Neutrophil (primary cell): ENCODE measurements at regions not wholly inside any gene's neighbourhood (a gene's known extent, or its start where the extent isn't known, plus 50 kb on each side); places are given as distances from the start of the nearest gene placed in this dataset.

Experiments used
- H3K27ac ChIP-seq: fragments of 200-600 bp; sonication (generic); 2 replicates; pipeline ENCODE4 v1.5.1; 2016; ENCODE audit warnings: mild to moderate bottlenecking, moderate library complexity
- H3K27me3 ChIP-seq: fragments of 200-600 bp; sonication (generic); 2 replicates; pipeline ENCODE4 v1.6.0; 2016; ENCODE audit warnings: mild to moderate bottlenecking
- H3K36me3 ChIP-seq: fragments of 200-600 bp; sonication (generic); 2 replicates; pipeline ENCODE4 v1.5.1; 2017
- H3K4me1 ChIP-seq, 2 experiments: fragments of 200-600 bp in 1 of 2; sonication (generic) in 1 of 2; 1 replicate in 1 of 2; 2 replicates in 1 of 2; pipeline versions ENCODE4 v1.5.1 to v1.6.1; 2013 to 2016; ENCODE audit warnings: low read depth in 1 of 2, low read length in 1 of 2, mild to moderate bottlenecking in 1 of 2, moderate library complexity in 1 of 2; ENCODE audit not compliant: control insufficient read depth in 1 of 2, insufficient read depth in 1 of 2
- H3K4me3 ChIP-seq, 2 experiments: fragments of 200-600 bp in 1 of 2; sonication (generic) in 1 of 2; 1 replicate in 1 of 2; 2 replicates in 1 of 2; pipeline ENCODE4 v1.5.1; 2013 to 2016; ENCODE audit warnings: low read depth in 1 of 2, low read length in 1 of 2, mild to moderate bottlenecking in 1 of 2, moderate library complexity in 1 of 2
- H3K9me3 ChIP-seq: fragments of 200-600 bp; sonication (generic); 2 replicates; pipeline ENCODE4 v1.5.1; 2016
- CTCF ChIP-seq: fragments of 200-600 bp; sonication (generic); IDR thresholded peaks from 2 replicates; pipeline ENCODE4 v1.5.1; 2016; ENCODE audit warnings: antibody characterized with exemption

- no peaks in the 10 kb centered on the region for H3K27me3 ChIP-seq
- no peak for TF ChIP-seq CTCF
Measured at GRCh38 chr21:24308183-24308582, 1299.1 kb downstream of the MRPL39 start.

GRCh38 chr21:24302400-24302799 lies 1304.9 kb downstream of the MRPL39 start:
- Histone ChIP-seq H3K4me3 (no peak overlapping the region), H3K27ac (no peak overlapping the region), H3K27me3 (no peaks in the 10 kb centered on the region), H3K9me3 (no peaks in the 10 kb centered on the region), H3K36me3 (no peaks in the 10 kb centered on the region), H3K4me1 (no peaks in the 10 kb centered on the region)
- no peak for TF ChIP-seq CTCF

More at GRCh38 chr21:24308183-24308582, 1299.1 kb downstream of the MRPL39 start:
- H3K4me1 ChIP-seq = no peaks in the 10 kb centered on the region
- no peak overlapping the region for H3K4me3 ChIP-seq
- no peaks in the 10 kb centered on the region for H3K9me3 ChIP-seq
- no peaks in the 10 kb centered on the region for H3K36me3 ChIP-seq
- no peak overlapping the region for H3K27ac ChIP-seq

- no peak overlapping the region for H3K27ac ChIP-seq
- no peaks in the 10 kb centered on the region for H3K9me3 ChIP-seq
- no peak for TF ChIP-seq CTCF
- no peaks in the 10 kb centered on the region for H3K4me1 ChIP-seq
- no peaks in the 10 kb centered on the region for H3K27me3 ChIP-seq
- no peak overlapping the region for H3K4me3 ChIP-seq
- H3K36me3 ChIP-seq = no peaks in the 10 kb centered on the region
Measured at GRCh38 chr21:24298040-24298439, 1309.2 kb downstream of the MRPL39 start.

- no peak for TF ChIP-seq CTCF
Measured at GRCh38 chr21:24294171-24294570, 1313.1 kb downstream of the MRPL39 start.

GRCh38 chr21:24290151-24290833 lies 1317.0 kb downstream of the MRPL39 start:
- Histone ChIP-seq H3K4me1 (no peaks in the 10 kb centered on the region), H3K27me3 (no peaks in the 10 kb centered on the region), H3K9me3 (no peaks in the 10 kb centered on the region), H3K27ac (no peak overlapping the region), H3K4me3 (no peak overlapping the region), H3K36me3 (no peaks in the 10 kb centered on the region)
- no peak for TF ChIP-seq CTCF

More at GRCh38 chr21:24294171-24294570, 1313.1 kb downstream of the MRPL39 start:
- Histone ChIP-seq H3K27me3 (no peaks in the 10 kb centered on the region), H3K4me1 (no peaks in the 10 kb centered on the region), H3K4me3 (no peak overlapping the region), H3K9me3 (no peaks in the 10 kb centered on the region), H3K27ac (no peak overlapping the region), H3K36me3 (no peaks in the 10 kb centered on the region)
